Caco-2 (cell line): ENCODE measurements at regions not wholly inside any gene's neighbourhood (a gene's known extent, or its start where the extent isn't known, plus 50 kb on each side); places are given as distances from the start of the nearest gene placed in this dataset.

Source experiments
- BruUV-seq: library from RNA; stranded (reverse); fragments of 400-500 nt; replicated peaks from 2 replicates; lab custom pipeline; 2021; lab: Mats Ljungman, UMichigan
- CTCF ChIA-PET: fragments of 300-600 bp; sonication (Branson Sonifier 250); formaldehyde crosslinking; loops from one replicate; lab custom pipeline; 2022; ENCODE audit warnings: antibody characterized with exemption; lab: Charles Lee
- POLR2A ChIA-PET: fragments of 300-600 bp; sonication (Branson Sonifier 250); formaldehyde crosslinking; loops from one replicate; lab custom pipeline; 2022; ENCODE audit warnings: antibody characterized with exemption; lab: Charles Lee
- DNase-seq, 2 experiments: peaks; one replicate each; pipeline versions ENCODE4 v3.0.0 to v3.0.0-alpha.2; 2020 to 2022
- H3K27me3 ChIP-seq: replicated peaks from 2 replicates; pipeline ENCODE4 v1.6.0; 2011; ENCODE audit warnings: low read length; ENCODE audit not compliant: control insufficient read depth, insufficient read depth
- H3K36me3 ChIP-seq: 2 replicates; pipeline ENCODE4 v1.5.1; 2011; ENCODE audit warnings: low read length; ENCODE audit not compliant: control insufficient read depth, insufficient read depth
- H3K4me1 ChIP-seq: fragments of 250-450 bp; sonication (Bioruptor Pico); 2 replicates; pipeline ENCODE4 v1.5.1; 2020; ENCODE audit warnings: mild to moderate bottlenecking
- H3K4me3 ChIP-seq: 2 replicates; pipeline ENCODE4 v1.5.1; 2011; ENCODE audit warnings: low read depth, mild to moderate bottlenecking, control low read depth, low read length
- H3K9me3 ChIP-seq: fragments of 250-450 bp; sonication (Bioruptor Pico); 2 replicates; pipeline ENCODE4 v1.5.1; 2020; ENCODE audit warnings: mild to moderate bottlenecking, moderate library complexity
- H3K27ac Mint-ChIP-seq: one replicate; pipeline ENCODE4 v1.8.0; 2022; ENCODE audit warnings: mixed read lengths; ENCODE audit not compliant: unreplicated experiment
- H3K27me3 Mint-ChIP-seq: one replicate; pipeline ENCODE4 v1.8.0; 2022; ENCODE audit warnings: mixed read lengths; ENCODE audit not compliant: insufficient read depth, unreplicated experiment
- H3K36me3 Mint-ChIP-seq: one replicate; pipeline ENCODE4 v1.8.0; 2022; ENCODE audit warnings: mild to moderate bottlenecking, mixed read lengths; ENCODE audit not compliant: insufficient read depth, unreplicated experiment
- H3K4me1 Mint-ChIP-seq: one replicate; pipeline ENCODE4 v1.8.0; 2022; ENCODE audit warnings: low read depth, mixed read lengths; ENCODE audit not compliant: unreplicated experiment
- H3K4me3 Mint-ChIP-seq: one replicate; pipeline ENCODE4 v1.8.0; 2022; ENCODE audit warnings: mild to moderate bottlenecking, moderate library complexity, mixed read lengths; ENCODE audit not compliant: unreplicated experiment
- H3K9me3 Mint-ChIP-seq: one replicate; pipeline ENCODE4 v1.8.0; 2022; ENCODE audit warnings: mixed read lengths; ENCODE audit not compliant: unreplicated experiment
- CTCF ChIP-seq, 2 experiments: fragments of 200-600 bp in 1 of 2; IDR thresholded peaks; 1 replicate in 1 of 2; 2 replicates in 1 of 2; pipeline versions ENCODE4 v1.5.1 to v1.8.0; 2011 to 2022; ENCODE audit warnings: antibody characterized with exemption in 1 of 2, control low read depth in 1 of 2, inconsistent platforms in 1 of 2, low read depth in 1 of 2, low read length in 1 of 2, mild to moderate bottlenecking in 1 of 2, moderate library complexity in 1 of 2; ENCODE audit not compliant: insufficient read depth in 1 of 2, severe bottlenecking in 1 of 2, unreplicated experiment in 1 of 2
- intact Hi-C: fragments of 100-400 bp; cut with micrococcal nuclease; formaldehyde crosslinking; loops from one replicate; pipeline ENCODE4 v1.10.0; 2022; ENCODE audit not compliant: unreplicated experiment

DNA sequence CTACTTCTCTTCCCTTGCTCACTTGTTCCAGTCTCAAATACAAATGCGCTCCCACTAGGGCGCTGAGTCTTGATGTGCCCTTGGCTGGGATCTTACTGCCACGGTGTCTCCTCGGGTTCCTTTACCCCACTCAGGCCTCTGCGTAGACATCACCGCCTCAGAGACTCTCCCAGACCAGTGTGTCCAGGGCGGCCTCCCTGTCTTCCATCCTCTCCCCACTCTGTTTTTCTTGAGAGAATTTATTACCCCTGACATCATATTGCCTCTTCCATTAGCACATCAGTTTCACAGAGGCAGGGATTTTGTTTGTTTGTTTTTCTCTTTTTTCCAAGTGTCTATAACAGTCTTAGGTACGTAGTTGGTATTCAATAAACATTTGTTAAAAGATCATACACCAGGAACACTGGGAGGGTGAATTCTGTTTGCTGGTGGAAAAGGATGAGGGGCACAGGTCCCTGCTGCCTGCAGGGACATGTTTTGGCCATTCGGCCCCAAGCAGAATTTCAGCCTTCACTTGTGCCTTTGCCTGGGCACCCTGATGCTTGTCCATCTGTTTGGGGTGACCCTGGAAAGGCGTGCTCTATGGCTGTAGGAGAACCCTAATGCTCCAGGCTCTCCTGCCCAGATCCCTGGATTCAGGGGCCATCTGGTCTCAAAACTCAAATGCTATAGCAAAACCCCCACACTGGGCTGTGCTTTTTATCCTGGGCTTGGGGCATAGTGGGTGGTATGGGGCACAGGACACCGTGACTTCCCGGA is 55.0 kb downstream of the RPL37A start:
- Mint-ChIP-seq H3K27ac (no peak overlapping the region), H3K27me3 (peaks cover 3% of the 10 kb centered on the region), H3K4me1 (no peaks in the 10 kb centered on the region), H3K9me3 (no peaks in the 10 kb centered on the region), H3K36me3 (no peaks in the 10 kb centered on the region), H3K4me3 (no peak overlapping the region)
- H3K9me3 ChIP-seq = no peaks in the 10 kb centered on the region
- TF ChIP-seq CTCF (IDR thresholded peaks at IDR 0.05; ENCODE audit: insufficient read depth in 1 of 2, low read depth in 1 of 2, low read length in 1 of 2, severe bottlenecking in 1 of 2, unreplicated experiment in 1 of 2) = no peak
- H3K27me3 ChIP-seq = no peaks in the 10 kb centered on the region
- intact Hi-C loops = no loop called here
- H3K4me1 ChIP-seq = no peaks in the 10 kb centered on the region
- no peaks in the 10 kb centered on the region for H3K36me3 ChIP-seq
- no TSS peak for BruUV-seq
- H3K4me3 ChIP-seq = no peak overlapping the region
- CTCF ChIA-PET = no interaction called here
- DNase-seq = no peak
- POLR2A ChIA-PET = no interaction called here

DNA sequence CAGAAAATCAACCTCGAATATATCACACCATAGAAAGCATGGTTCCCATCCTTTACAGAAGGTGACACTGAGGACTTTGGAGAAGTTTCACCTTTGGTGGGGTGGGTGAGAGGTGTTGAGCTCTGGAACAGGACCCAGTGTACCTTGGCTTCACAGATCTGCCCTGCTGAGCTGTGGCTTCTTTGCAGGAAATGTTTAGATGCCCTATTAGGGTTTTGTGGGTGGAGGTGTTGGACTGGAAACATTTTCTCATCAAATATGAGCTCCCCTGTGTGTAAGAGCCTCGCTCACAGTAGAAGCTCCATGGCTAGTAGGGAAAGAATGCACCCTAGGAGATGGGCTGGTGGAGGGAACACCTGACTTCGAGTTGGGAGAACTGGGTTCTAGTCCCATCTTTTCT is 55.6 kb downstream of the RPL37A start:
- H3K27ac Mint-ChIP-seq = no peak overlapping the region
- CTCF ChIA-PET = no interaction called here
- DNase-seq = no peak

GRCh38 chr2:216554755-216555154 is 56.1 kb downstream of the RPL37A start:
- no peak overlapping the region for H3K27ac Mint-ChIP-seq
- peaks cover 3% of the 10 kb centered on the region for H3K27me3 Mint-ChIP-seq
- H3K36me3 Mint-ChIP-seq = no peaks in the 10 kb centered on the region
- Histone ChIP-seq H3K27me3 (no peaks in the 10 kb centered on the region), H3K4me3 (no peak overlapping the region), H3K36me3 (no peaks in the 10 kb centered on the region), H3K9me3 (no peaks in the 10 kb centered on the region), H3K4me1 (no peaks in the 10 kb centered on the region)
- intact Hi-C loops = no loop called here
- H3K9me3 Mint-ChIP-seq = no peaks in the 10 kb centered on the region
- DNase-seq = no peak
- H3K4me1 Mint-ChIP-seq = no peaks in the 10 kb centered on the region
- no peak overlapping the region for H3K4me3 Mint-ChIP-seq
- CTCF ChIA-PET = no interaction called here
- POLR2A ChIA-PET = no interaction called here
- TF ChIP-seq CTCF (IDR thresholded peaks at IDR 0.05; ENCODE audit: insufficient read depth in 1 of 2, low read depth in 1 of 2, low read length in 1 of 2, severe bottlenecking in 1 of 2, unreplicated experiment in 1 of 2) = no peak
- BruUV-seq = no TSS peak

More for the DNA sequence above, 55.6 kb downstream of the RPL37A start:
- Histone ChIP-seq H3K4me3 (no peak overlapping the region), H3K9me3 (no peaks in the 10 kb centered on the region), H3K4me1 (no peaks in the 10 kb centered on the region), H3K36me3 (no peaks in the 10 kb centered on the region), H3K27me3 (no peaks in the 10 kb centered on the region)
- H3K4me1 Mint-ChIP-seq = no peaks in the 10 kb centered on the region
- TF ChIP-seq CTCF (IDR thresholded peaks at IDR 0.05; ENCODE audit: insufficient read depth in 1 of 2, low read depth in 1 of 2, low read length in 1 of 2, severe bottlenecking in 1 of 2, unreplicated experiment in 1 of 2) = no peak
- no peak overlapping the region for H3K4me3 Mint-ChIP-seq
- no TSS peak for BruUV-seq
- intact Hi-C loops = no loop called here
- no peaks in the 10 kb centered on the region for H3K9me3 Mint-ChIP-seq
- no peaks in the 10 kb centered on the region for H3K36me3 Mint-ChIP-seq
- peaks cover 3% of the 10 kb centered on the region for H3K27me3 Mint-ChIP-seq
- POLR2A ChIA-PET = no interaction called here
